Stimulated activated CD4-positive, alpha-beta T cell treated with anti-CD3 and anti-CD28 coated beads, Interleukin-2, amount 100 ng/mL, for 48 hours (primary cell): ENCODE measurements at regions not wholly inside any gene's neighbourhood (a gene's known extent, or its start where the extent isn't known, plus 50 kb on each side); places are given as distances from the start of the nearest gene placed in this dataset.

Source experiments
- DNase-seq, 2 donors: peaks; one replicate each; pipeline ENCODE4 v3.0.0-alpha.2; 2020

GRCh38 chr6:159099276-159099675, 54.5 kb upstream of the TAGAP start:
- no peak for DNase-seq

GRCh38 chr6:159098636-159099106, 53.9 kb upstream of the TAGAP start:
- DNase-seq = peak in 1 of 2 donors; percentile 48

GRCh38 chr6:159097256-159097655, 52.5 kb upstream of the TAGAP start:
- peak; percentile 50 to 51 for DNase-seq

- no peak for DNase-seq
Measured at GRCh38 chr6:159095616-159096015, 50.8 kb upstream of the TAGAP start.

GRCh38 chr6:159094444-159095252, 49.9 kb upstream of the TAGAP start:
- DNase-seq = peak in 1 of 2 donors; percentile 43
